ENCODE measurements at regions not wholly inside any gene's neighbourhood (a gene's known extent, or its start where the extent isn't known, plus 50 kb on each side); places are given as distances from the start of the nearest gene placed in this dataset.

- no peak for DNase-seq (ENCODE audit: low spot score)
Observed at GRCh38 chr12:77130193-77130592, 64.8 kb upstream of the E2F7 start.

- no peak for DNase-seq (ENCODE audit: low spot score)
Observed at GRCh38 chr12:77124767-77125166, 59.4 kb upstream of the E2F7 start.

- no peak for DNase-seq (ENCODE audit: low spot score)
Observed at GRCh38 chr12:77122661-77123060, 57.3 kb upstream of the E2F7 start.

GRCh38 chr12:77122236-77122635 lies 56.9 kb upstream of the E2F7 start:
- DNase-seq (ENCODE audit: low spot score): no peak

GRCh38 chr12:77120156-77121085 lies 55.1 kb upstream of the E2F7 start:
- DNase-seq (ENCODE audit: low spot score): no peak

GRCh38 chr12:77118696-77119095 lies 53.3 kb upstream of the E2F7 start:
- DNase-seq (ENCODE audit: low spot score): no peak

- DNase-seq (ENCODE audit: low spot score): no peak
Observed at GRCh38 chr12:77116277-77116676, 50.9 kb upstream of the E2F7 start.

- no peak for DNase-seq (ENCODE audit: low spot score)
Observed at GRCh38 chr12:77115471-77115870, 50.1 kb upstream of the E2F7 start.

All from mesenteric fat pad (tissue), 1 donor.